DOHH2 (cell line): ENCODE measurements at regions not wholly inside any gene's neighbourhood (a gene's known extent, or its start where the extent isn't known, plus 50 kb on each side); places are given as distances from the start of the nearest gene placed in this dataset.

Source experiments
- H3F3A ChIP-seq: fragments of 200-600 bp; sonication (generic), shearing (Covaris generic); 2 replicates; pipeline ENCODE4 v1.6.0; 2016; ENCODE audit warnings: antibody characterized with exemption, mild to moderate bottlenecking; ENCODE audit not compliant: control insufficient read depth, insufficient read depth
- H3K27ac ChIP-seq: fragments of 200-600 bp; sonication (generic); 2 replicates; pipeline ENCODE4 v1.5.1; 2014; ENCODE audit warnings: low read depth, mild to moderate bottlenecking, low read length, moderate library complexity
- H3K27me3 ChIP-seq: fragments of 200-600 bp; sonication (generic); 2 replicates; pipeline ENCODE4 v1.6.1; 2014; ENCODE audit warnings: mild to moderate bottlenecking, low read length, mixed read lengths; ENCODE audit not compliant: control insufficient read depth
- H3K36me3 ChIP-seq: fragments of 200-600 bp; sonication (generic); 2 replicates; pipeline ENCODE4 v1.6.1; 2014; ENCODE audit warnings: mild to moderate bottlenecking, low read length, moderate library complexity, mixed read lengths; ENCODE audit not compliant: control insufficient read depth
- H3K4me1 ChIP-seq: fragments of 200-600 bp; sonication (generic); 2 replicates; pipeline ENCODE4 v1.6.1; 2014; ENCODE audit warnings: mild to moderate bottlenecking, low read length, mixed read lengths; ENCODE audit not compliant: control insufficient read depth
- H3K4me2 ChIP-seq: fragments of 200-600 bp; sonication (generic); 2 replicates; pipeline ENCODE4 v1.6.0; 2014; ENCODE audit warnings: mild to moderate bottlenecking, low read length, moderate library complexity
- H3K4me3 ChIP-seq: fragments of 200-600 bp; sonication (generic); 2 replicates; pipeline ENCODE4 v1.5.1; 2014; ENCODE audit warnings: mild to moderate bottlenecking, low read length, mixed read lengths
- H3K79me2 ChIP-seq: fragments of 200-600 bp; sonication (generic); 2 replicates; pipeline ENCODE4 v1.6.1; 2014; ENCODE audit warnings: mild to moderate bottlenecking, low read length, mixed read lengths; ENCODE audit not compliant: control insufficient read depth
- H3K9me2 ChIP-seq: fragments of 200-600 bp; sonication (generic); replicated peaks from 2 replicates; pipeline ENCODE4 v1.6.1; 2014; ENCODE audit warnings: mild to moderate bottlenecking, low read length, mixed read lengths; ENCODE audit not compliant: control insufficient read depth
- H3K9me3 ChIP-seq: fragments of 200-600 bp; sonication (generic); 2 replicates; pipeline ENCODE4 v1.6.1; 2014; ENCODE audit warnings: antibody characterized with exemption, low read length, mixed read lengths; ENCODE audit not compliant: control insufficient read depth, insufficient read depth
- H4K20me1 ChIP-seq: fragments of 200-600 bp; sonication (generic); 2 replicates; pipeline ENCODE4 v1.6.0; 2014; ENCODE audit warnings: low read depth, mild to moderate bottlenecking, antibody characterized with exemption, low read length, moderate library complexity; ENCODE audit not compliant: control insufficient read depth, insufficient read depth
- EZH2phosphoT487 ChIP-seq: fragments of 200-600 bp; sonication (generic); IDR thresholded peaks from 2 replicates; pipeline ENCODE4 v1.6.1; 2017; ENCODE audit warnings: borderline replicate concordance, mild to moderate bottlenecking, antibody characterized with exemption, low read length, moderate library complexity, mixed read lengths
- TF ChIP-seq, protein P1 (sequence below): fragments of 200-600 bp; sonication (generic); IDR thresholded peaks from one replicate; pipeline ENCODE4 v1.5.1; 2014; ENCODE audit warnings: antibody characterized with exemption, mild to moderate bottlenecking, low read depth, low read length; ENCODE audit not compliant: poor library complexity, severe bottlenecking

DNA sequence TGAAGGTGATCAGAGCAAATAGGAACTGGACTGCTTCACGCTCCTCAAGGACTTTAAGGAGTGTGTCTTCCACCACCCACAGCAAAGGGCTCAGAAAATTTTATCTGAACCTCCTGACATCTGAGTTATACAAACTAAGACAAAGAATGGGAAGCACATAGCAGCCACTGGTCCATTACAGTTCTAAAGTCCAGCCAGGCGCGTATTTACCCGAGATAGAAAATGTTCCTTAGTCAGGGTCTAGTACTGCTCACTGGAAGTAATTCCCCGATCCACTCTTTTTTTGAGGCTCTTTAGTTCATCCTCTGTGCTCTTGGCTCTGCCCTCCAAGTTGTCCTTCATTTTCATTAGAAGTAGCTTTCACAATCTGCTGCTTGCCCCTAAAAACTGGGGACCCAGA lies 88.5 kb upstream of the GOLGA8J start:
- Histone ChIP-seq H3K4me1 (no peaks in the 10 kb centered on the region), H3K27me3 (no peaks in the 10 kb centered on the region), H3K4me3 (no peak overlapping the region), H3K9me3 (no peaks in the 10 kb centered on the region), H3K4me2 (no peak overlapping the region), H3K9me2 (no peaks in the 10 kb centered on the region), H4K20me1 (no peaks in the 10 kb centered on the region), H3F3A (no peaks in the 10 kb centered on the region), H3K36me3 (no peaks in the 10 kb centered on the region), H3K27ac (no peak overlapping the region), H3K79me2 (no peaks in the 10 kb centered on the region)
- TF ChIP-seq, protein P1, sequence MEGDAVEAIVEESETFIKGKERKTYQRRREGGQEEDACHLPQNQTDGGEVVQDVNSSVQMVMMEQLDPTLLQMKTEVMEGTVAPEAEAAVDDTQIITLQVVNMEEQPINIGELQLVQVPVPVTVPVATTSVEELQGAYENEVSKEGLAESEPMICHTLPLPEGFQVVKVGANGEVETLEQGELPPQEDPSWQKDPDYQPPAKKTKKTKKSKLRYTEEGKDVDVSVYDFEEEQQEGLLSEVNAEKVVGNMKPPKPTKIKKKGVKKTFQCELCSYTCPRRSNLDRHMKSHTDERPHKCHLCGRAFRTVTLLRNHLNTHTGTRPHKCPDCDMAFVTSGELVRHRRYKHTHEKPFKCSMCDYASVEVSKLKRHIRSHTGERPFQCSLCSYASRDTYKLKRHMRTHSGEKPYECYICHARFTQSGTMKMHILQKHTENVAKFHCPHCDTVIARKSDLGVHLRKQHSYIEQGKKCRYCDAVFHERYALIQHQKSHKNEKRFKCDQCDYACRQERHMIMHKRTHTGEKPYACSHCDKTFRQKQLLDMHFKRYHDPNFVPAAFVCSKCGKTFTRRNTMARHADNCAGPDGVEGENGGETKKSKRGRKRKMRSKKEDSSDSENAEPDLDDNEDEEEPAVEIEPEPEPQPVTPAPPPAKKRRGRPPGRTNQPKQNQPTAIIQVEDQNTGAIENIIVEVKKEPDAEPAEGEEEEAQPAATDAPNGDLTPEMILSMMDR = no peak
- TF ChIP-seq EZH2phosphoT487 = no peak

DNA sequence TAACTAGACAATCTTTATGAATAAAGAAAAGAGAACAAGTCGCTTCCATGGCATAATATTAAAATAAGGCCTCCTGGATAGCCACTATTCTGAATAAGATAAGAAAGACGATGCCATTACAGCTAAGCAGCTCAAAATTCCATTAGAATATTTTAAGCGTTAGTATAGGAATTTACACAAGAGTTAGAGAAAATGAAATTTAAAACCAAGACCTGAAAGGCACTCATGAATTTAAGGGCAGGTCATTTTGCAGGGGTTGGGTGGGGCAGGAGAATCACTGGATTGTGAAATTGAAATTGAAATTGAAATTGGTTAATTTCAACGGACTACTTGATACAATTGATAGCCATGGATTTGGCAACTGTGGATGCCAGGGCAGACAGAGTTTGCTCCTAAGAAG lies 91.8 kb upstream of the GOLGA8J start:
- Histone ChIP-seq H3K9me3 (no peaks in the 10 kb centered on the region), H3K9me2 (no peaks in the 10 kb centered on the region), H4K20me1 (no peaks in the 10 kb centered on the region), H3F3A (no peaks in the 10 kb centered on the region), H3K4me2 (no peak overlapping the region), H3K4me3 (no peak overlapping the region), H3K27ac (no peak overlapping the region), H3K36me3 (no peaks in the 10 kb centered on the region), H3K27me3 (no peaks in the 10 kb centered on the region), H3K4me1 (peaks cover 2% of the 10 kb centered on the region; the same call in 1 of the 2 replicates), H3K79me2 (no peaks in the 10 kb centered on the region)
- TF ChIP-seq, protein P1 = no peak
- no peak for TF ChIP-seq EZH2phosphoT487

DNA sequence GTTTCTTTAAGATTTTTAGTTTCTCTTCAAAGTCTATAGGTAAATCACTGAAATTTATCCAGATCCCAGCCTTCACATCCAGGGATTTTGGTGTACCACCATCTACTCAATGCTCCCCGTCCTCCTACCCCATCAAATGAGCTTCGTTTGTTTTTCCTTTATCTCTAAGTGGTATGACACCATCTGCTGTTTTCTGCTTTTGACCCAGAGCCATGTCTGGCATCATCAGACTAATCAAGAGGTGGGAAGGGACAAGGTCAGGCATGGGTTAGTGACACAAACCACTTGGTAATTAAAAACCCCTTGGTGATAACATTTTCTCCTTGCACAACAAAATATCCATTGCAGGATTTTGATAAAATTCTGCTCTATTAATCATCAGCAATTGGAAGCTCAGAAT lies 92.7 kb upstream of the GOLGA8J start:
- no peak overlapping the region for H3K27ac ChIP-seq
- H3K4me2 ChIP-seq = no peak overlapping the region
- no peaks in the 10 kb centered on the region for H3K79me2 ChIP-seq
- H3K9me2 ChIP-seq = no peaks in the 10 kb centered on the region
- peaks cover 10% of the 10 kb centered on the region; the same call in 1 of the 2 replicates for H3K4me1 ChIP-seq
- H3K27me3 ChIP-seq = no peaks in the 10 kb centered on the region
- no peaks in the 10 kb centered on the region for H4K20me1 ChIP-seq
- no peak overlapping the region for H3K4me3 ChIP-seq
- no peaks in the 10 kb centered on the region for H3K36me3 ChIP-seq
- H3K9me3 ChIP-seq = no peaks in the 10 kb centered on the region
- H3F3A ChIP-seq = no peaks in the 10 kb centered on the region
- no peak for TF ChIP-seq EZH2phosphoT487
- TF ChIP-seq, protein P1 = no peak
